Progenitor cell of endocrine pancreas (in vitro differentiated cells): ENCODE measurements at regions not wholly inside any gene's neighbourhood (a gene's known extent, or its start where the extent isn't known, plus 50 kb on each side); places are given as distances from the start of the nearest gene placed in this dataset.
"Not testable (repeated sequence)": the region's sequence is repeated elsewhere in the genome, so short reads cannot be mapped to it uniquely, and the experiment has no call there.

Experiments used
- DNase-seq: peaks from one replicate; pipeline ENCODE4 v3.0.0; 2021; ENCODE audit warnings: low spot score; ENCODE audit not compliant: unreplicated experiment
- H3K27ac Mint-ChIP-seq: 2 replicates; pipeline ENCODE4 v1.8.0; 2021; ENCODE audit warnings: mild to moderate bottlenecking, moderate library complexity, mixed read lengths
- H3K27me3 Mint-ChIP-seq: 2 replicates; pipeline ENCODE4 v1.8.0; 2021; ENCODE audit warnings: mixed read lengths
- H3K36me3 Mint-ChIP-seq: 2 replicates; pipeline ENCODE4 v1.8.0; 2022; ENCODE audit warnings: mixed read lengths; ENCODE audit not compliant: insufficient read depth
- H3K4me1 Mint-ChIP-seq: 2 replicates; pipeline ENCODE4 v1.8.0; 2021; ENCODE audit warnings: low read depth, mixed read lengths
- H3K4me3 Mint-ChIP-seq: 2 replicates; pipeline ENCODE4 v1.8.0; 2021; ENCODE audit warnings: low read depth, mild to moderate bottlenecking, moderate library complexity, mixed read lengths
- H3K9me3 Mint-ChIP-seq: 2 replicates; pipeline ENCODE4 v1.8.0; 2021; ENCODE audit warnings: low read depth, mixed read lengths
- TF ChIP-seq, protein P1 (sequence below): fragments of 200-600 bp; sonication (generic); IDR thresholded peaks from one replicate; pipeline ENCODE4 v1.5.0; 2021; ENCODE audit warnings: antibody characterized with exemption, mild to moderate bottlenecking; ENCODE audit not compliant: unreplicated experiment

GRCh38 chr1:229148041-229148671 lies 122.8 kb upstream of the RAB4A start:
- Mint-ChIP-seq H3K4me1 (peaks cover 2% of the 10 kb centered on the region), H3K4me3 (no peak overlapping the region)
- TF ChIP-seq, protein P1, sequence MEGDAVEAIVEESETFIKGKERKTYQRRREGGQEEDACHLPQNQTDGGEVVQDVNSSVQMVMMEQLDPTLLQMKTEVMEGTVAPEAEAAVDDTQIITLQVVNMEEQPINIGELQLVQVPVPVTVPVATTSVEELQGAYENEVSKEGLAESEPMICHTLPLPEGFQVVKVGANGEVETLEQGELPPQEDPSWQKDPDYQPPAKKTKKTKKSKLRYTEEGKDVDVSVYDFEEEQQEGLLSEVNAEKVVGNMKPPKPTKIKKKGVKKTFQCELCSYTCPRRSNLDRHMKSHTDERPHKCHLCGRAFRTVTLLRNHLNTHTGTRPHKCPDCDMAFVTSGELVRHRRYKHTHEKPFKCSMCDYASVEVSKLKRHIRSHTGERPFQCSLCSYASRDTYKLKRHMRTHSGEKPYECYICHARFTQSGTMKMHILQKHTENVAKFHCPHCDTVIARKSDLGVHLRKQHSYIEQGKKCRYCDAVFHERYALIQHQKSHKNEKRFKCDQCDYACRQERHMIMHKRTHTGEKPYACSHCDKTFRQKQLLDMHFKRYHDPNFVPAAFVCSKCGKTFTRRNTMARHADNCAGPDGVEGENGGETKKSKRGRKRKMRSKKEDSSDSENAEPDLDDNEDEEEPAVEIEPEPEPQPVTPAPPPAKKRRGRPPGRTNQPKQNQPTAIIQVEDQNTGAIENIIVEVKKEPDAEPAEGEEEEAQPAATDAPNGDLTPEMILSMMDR: no peak

GRCh38 chr1:229148743-229149142 lies 122.2 kb upstream of the RAB4A start:
- no peak overlapping the region for H3K27ac Mint-ChIP-seq
- no peaks in the 10 kb centered on the region for H3K36me3 Mint-ChIP-seq
- H3K27me3 Mint-ChIP-seq: peaks cover 39% of the 10 kb centered on the region
- TF ChIP-seq, protein P1: no peak
- no peak overlapping the region for H3K4me3 Mint-ChIP-seq
- peaks cover 2% of the 10 kb centered on the region for H3K4me1 Mint-ChIP-seq
- no peaks in the 10 kb centered on the region for H3K9me3 Mint-ChIP-seq
- no peak for DNase-seq

More at GRCh38 chr1:229148041-229148671, 122.8 kb upstream of the RAB4A start:
- H3K36me3 Mint-ChIP-seq: no peaks in the 10 kb centered on the region
- peak; percentile 50 for DNase-seq
- H3K9me3 Mint-ChIP-seq: no peaks in the 10 kb centered on the region
- H3K27me3 Mint-ChIP-seq: peaks cover 33% of the 10 kb centered on the region
- H3K27ac Mint-ChIP-seq: no peak overlapping the region

GRCh38 chr1:229149435-229149834 lies 121.5 kb upstream of the RAB4A start:
- peaks cover 2% of the 10 kb centered on the region for H3K4me1 Mint-ChIP-seq
- H3K27me3 Mint-ChIP-seq: peaks cover 35% of the 10 kb centered on the region
- H3K4me3 Mint-ChIP-seq: no peak overlapping the region
- no peak for DNase-seq
- no peaks in the 10 kb centered on the region for H3K36me3 Mint-ChIP-seq
- no peak overlapping the region for H3K27ac Mint-ChIP-seq
- TF ChIP-seq, protein P1: no peak
- no peaks in the 10 kb centered on the region for H3K9me3 Mint-ChIP-seq

DNA sequence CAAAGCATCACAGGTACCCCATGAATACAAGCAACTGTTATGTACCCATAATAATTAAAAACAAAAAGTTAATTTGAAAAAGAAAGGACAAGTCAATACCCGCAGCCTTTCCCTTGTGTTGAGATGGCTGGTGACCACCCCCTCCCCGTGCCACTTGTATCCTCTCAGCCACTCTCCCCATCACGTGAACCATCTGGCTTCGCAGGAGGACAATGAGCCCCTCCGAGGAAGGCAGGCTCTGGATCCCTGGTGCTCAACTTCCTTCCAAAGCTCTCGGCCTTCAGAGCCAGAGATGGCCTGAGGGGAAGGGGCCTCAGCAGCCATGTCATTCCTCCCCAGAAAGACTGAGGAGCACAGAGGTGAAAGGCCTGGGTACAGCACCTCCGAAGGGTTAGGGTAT lies 120.4 kb upstream of the RAB4A start:
- DNase-seq: no peak
- Mint-ChIP-seq H3K4me3 (no peak overlapping the region), H3K27me3 (peaks cover 37% of the 10 kb centered on the region), H3K4me1 (peaks cover 2% of the 10 kb centered on the region), H3K27ac (no peak overlapping the region), H3K36me3 (no peaks in the 10 kb centered on the region), H3K9me3 (no peaks in the 10 kb centered on the region)
- TF ChIP-seq, protein P1: no peak

GRCh38 chr1:229151412-229151811 lies 119.5 kb upstream of the RAB4A start:
- not testable (repeated sequence) for H3K36me3 Mint-ChIP-seq, H3K4me1 Mint-ChIP-seq, H3K4me3 Mint-ChIP-seq, DNase-seq, H3K9me3 Mint-ChIP-seq, H3K27ac Mint-ChIP-seq
- H3K27me3 Mint-ChIP-seq: peaks cover 30% of the 10 kb centered on the region

- Mint-ChIP-seq H3K4me3 (no peak overlapping the region), H3K27me3 (peaks cover 21% of the 10 kb centered on the region), H3K36me3 (no peaks in the 10 kb centered on the region), H3K4me1 (peaks cover 8% of the 10 kb centered on the region), H3K9me3 (no peaks in the 10 kb centered on the region), H3K27ac (no peak overlapping the region)
- TF ChIP-seq, protein P1: no peak
- no peak for DNase-seq
Measured at GRCh38 chr1:229152311-229152710, 118.6 kb upstream of the RAB4A start.
